ENCODE measurements at regions not wholly inside any gene's neighbourhood (a gene's known extent, or its start where the extent isn't known, plus 50 kb on each side); places are given as distances from the start of the nearest gene placed in this dataset.
A peak's percentile ranks its signal among the peaks of the same experiment; 100 is the strongest.

DNA sequence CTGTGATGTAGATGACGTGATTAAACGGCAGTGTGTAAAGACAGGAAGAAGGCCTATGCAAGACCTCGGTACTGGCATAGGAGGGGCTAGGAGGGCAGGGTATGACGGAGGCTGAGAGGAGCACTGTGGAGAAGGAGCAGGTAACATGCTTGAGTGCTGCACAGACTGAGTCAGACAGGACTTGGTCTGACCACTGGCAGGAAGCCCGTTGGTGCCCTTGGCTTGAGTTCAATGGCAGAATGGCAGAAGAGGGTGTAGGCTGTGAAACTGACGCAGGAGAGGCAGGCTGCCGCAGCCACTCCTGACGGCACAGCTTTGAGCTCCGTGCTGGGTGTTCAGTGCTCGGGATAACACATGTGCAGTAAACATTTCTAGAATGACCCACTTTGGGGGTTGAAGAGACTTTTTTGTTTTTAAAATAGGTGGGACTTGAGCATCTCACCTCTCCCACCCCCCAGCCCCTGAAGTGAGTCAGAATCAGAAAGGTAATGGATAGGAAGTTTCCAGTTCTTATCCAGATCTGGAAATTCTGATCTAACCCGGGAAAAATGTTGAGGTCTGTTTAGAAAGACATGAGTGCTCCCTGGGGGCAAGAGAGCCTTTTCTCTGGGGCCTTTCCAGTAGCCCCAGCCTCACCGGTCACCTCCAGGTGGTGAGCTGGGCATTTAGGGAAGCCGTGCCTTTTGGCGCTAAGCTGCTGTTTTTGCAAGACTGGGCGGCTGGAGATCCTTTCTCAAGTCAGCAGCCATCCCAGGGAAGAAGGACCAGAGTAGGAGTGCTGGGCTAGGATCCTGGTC is 126.4 kb downstream of the RPLP1 start:
- peaks cover 11 to 35% of the 10 kb centered on the region in 2 donors for H3K4me1 Mint-ChIP-seq
- peaks cover 0 to 10% (median 5%) of the 10 kb centered on the region in 3 donors for H3K27me3 Mint-ChIP-seq (ENCODE audit: low read depth in 3 of 3)
- peak; percentile 9 to 36 (median 28) for DNase-seq
- H3K4me3 Mint-ChIP-seq: no peak overlapping the region
- H3K36me3 Mint-ChIP-seq: no peaks in the 10 kb centered on the region
- H3K27ac Mint-ChIP-seq: peak overlapping the region in 1 of 6 donors; percentile 8
- H3K9me3 Mint-ChIP-seq: no peaks in the 10 kb centered on the region

DNA sequence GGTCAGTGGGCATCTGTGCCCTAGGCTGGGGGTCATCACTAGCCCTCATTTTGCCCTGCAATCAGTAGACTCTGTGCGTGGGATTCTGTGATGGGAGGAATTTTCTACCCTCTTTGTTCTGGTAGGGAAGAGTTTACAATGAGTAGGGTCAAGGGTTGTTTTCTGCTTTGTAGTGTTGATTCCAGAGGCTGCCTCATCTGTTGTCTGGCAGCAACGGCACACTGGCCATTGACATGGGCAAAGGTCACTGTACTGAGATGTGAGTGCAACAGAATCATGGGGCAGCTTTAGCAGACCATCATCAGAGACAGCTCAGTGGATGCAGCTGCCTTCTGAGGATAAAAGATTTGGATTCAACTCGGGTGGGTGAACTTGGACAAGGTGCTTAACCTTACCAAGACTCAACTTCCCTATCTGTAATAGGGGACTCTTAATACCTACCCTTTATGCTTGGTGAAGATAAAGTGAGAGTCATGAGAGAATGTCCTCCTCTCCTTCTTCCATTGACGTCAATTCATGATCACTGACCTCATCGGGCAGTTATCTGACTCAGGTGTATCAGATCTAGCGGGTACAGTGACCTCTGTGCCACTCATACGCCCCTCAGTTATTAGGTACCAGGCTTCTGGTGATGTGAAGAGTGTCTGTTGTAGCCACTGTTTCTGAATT is 127.5 kb downstream of the RPLP1 start:
- no peak overlapping the region for H3K4me3 Mint-ChIP-seq
- no peaks in the 10 kb centered on the region for H3K36me3 Mint-ChIP-seq
- no peaks in the 10 kb centered on the region for H3K9me3 Mint-ChIP-seq
- H3K27ac Mint-ChIP-seq: no peak overlapping the region
- H3K4me1 Mint-ChIP-seq: peaks cover 11 to 32% of the 10 kb centered on the region in 2 donors
- H3K27me3 Mint-ChIP-seq (ENCODE audit: low read depth in 3 of 3): peaks cover 0 to 8% (median 5%) of the 10 kb centered on the region in 3 donors
- no peak for DNase-seq

DNA sequence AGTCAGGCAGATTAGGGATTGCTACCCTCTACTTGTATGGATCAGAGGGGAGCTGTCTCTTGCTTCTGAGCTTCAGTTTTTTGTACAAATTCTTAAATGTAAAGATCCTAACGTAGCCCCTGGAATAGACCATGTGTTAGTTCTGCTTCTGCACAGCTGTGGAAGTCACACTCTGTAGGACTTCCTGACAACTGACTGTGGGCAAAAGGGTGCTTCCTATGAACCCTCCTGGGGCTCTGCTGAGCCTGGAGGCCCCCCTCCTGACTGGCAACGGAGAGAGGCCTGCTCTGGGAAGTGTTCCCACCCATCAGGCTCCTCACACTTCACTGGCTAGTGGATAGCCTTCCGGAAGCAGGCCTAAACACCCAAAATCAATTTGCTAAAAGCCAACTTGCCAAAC is 131.0 kb downstream of the RPLP1 start:
- no peak overlapping the region for H3K27ac Mint-ChIP-seq
- no peak for DNase-seq
- no peaks in the 10 kb centered on the region for H3K36me3 Mint-ChIP-seq
- H3K27me3 Mint-ChIP-seq (ENCODE audit: low read depth in 3 of 3): peaks cover 0 to 6% (median 2%) of the 10 kb centered on the region in 3 donors
- no peaks in the 10 kb centered on the region for H3K9me3 Mint-ChIP-seq
- H3K4me3 Mint-ChIP-seq: no peak overlapping the region
- peaks cover 5 to 15% of the 10 kb centered on the region in 2 donors for H3K4me1 Mint-ChIP-seq

DNA sequence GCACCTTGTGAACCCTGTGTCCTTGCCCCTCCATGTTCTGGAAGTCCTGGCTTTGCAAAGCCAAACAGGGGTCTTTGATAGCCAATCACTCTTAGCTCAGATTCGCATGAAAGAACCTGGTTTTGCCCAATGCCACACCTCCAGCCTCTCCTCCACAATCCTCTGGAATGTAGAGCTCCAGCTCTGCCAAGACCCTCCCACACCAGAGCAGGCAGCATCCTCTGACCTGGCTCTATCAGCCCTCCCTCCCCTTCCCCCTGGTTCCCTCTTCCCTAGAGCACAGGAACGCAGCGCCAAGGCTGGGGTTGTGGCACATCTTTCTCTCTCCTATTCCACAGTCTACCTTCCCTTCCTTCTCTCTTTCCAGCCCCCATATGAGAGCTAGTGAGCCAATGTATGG is 133.3 kb downstream of the RPLP1 start:
- no peaks in the 10 kb centered on the region for H3K36me3 Mint-ChIP-seq
- no peak overlapping the region for H3K27ac Mint-ChIP-seq
- DNase-seq: no peak
- H3K4me1 Mint-ChIP-seq: peaks cover 5 to 11% of the 10 kb centered on the region in 2 donors
- H3K9me3 Mint-ChIP-seq: no peaks in the 10 kb centered on the region
- H3K27me3 Mint-ChIP-seq (ENCODE audit: low read depth in 3 of 3): peaks cover 0 to 3% (median 2%) of the 10 kb centered on the region in 3 donors
- H3K4me3 Mint-ChIP-seq: no peak overlapping the region

DNA sequence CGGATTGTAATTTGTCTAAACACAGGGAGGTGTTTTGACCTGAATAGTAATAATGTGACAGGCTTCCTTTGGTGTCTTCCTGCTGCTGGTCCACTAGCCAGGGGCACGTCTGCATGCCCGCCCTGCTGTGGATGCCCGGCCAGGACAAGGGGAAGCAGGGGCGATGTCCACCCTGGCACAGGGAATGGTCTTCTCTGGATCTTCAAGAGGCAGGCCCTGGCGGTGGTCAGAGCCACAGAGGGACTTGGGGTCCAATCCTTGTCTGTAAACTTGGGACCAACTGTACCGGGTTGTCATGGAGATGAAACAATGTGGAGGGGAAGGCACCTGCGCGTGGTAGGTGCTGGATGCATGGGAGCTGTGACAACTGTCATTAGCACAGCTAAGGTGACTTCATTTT is 134.1 kb downstream of the RPLP1 start:
- H3K4me1 Mint-ChIP-seq: peaks cover 5 to 11% of the 10 kb centered on the region in 2 donors
- H3K4me3 Mint-ChIP-seq: no peak overlapping the region
- peaks cover 0 to 3% (median 2%) of the 10 kb centered on the region in 3 donors for H3K27me3 Mint-ChIP-seq (ENCODE audit: low read depth in 3 of 3)
- no peak overlapping the region for H3K27ac Mint-ChIP-seq
- no peaks in the 10 kb centered on the region for H3K36me3 Mint-ChIP-seq
- DNase-seq: no peak
- no peaks in the 10 kb centered on the region for H3K9me3 Mint-ChIP-seq

DNA sequence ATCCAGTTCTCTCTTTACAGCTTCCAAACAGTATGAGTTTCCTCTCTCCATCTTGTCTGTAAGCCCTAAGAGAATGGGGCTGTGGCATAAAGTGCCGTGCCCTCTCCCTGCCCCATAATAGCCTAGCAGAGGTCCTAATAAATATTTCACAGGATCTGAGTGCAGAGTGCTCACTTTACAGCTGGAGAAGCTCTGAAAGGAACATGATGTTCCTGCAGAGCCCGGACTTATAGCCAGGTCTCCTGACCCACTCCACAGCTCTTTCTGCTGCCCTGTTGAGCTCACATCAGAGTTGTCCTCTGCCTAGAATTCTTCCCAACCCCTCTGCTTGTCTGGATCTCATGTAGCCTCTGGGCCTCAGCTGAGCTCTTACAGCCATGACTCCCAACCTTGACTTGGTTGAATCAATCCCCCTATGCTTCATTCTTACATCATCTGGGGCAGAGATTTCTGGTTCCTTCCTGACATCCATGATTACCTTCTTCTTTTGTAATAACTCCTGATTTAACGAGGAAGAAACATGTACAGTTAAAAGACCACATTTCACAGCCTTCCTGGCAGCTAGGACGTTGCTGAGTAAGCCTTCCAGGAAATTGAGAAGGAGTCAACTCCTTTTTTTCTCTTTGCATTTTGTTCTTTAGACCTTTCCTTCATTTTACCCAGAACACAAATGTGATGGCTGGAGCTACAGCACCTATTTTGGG is 135.3 kb downstream of the RPLP1 start:
- no peak for DNase-seq
- Mint-ChIP-seq H3K27ac (no peak overlapping the region), H3K36me3 (no peaks in the 10 kb centered on the region), H3K9me3 (no peaks in the 10 kb centered on the region), H3K27me3 (ENCODE audit: low read depth in 3 of 3) (peaks cover 1 to 3% (median 2%) of the 10 kb centered on the region in 3 donors), H3K4me3 (no peak overlapping the region), H3K4me1 (peaks cover 5 to 11% of the 10 kb centered on the region in 2 donors)

DNA sequence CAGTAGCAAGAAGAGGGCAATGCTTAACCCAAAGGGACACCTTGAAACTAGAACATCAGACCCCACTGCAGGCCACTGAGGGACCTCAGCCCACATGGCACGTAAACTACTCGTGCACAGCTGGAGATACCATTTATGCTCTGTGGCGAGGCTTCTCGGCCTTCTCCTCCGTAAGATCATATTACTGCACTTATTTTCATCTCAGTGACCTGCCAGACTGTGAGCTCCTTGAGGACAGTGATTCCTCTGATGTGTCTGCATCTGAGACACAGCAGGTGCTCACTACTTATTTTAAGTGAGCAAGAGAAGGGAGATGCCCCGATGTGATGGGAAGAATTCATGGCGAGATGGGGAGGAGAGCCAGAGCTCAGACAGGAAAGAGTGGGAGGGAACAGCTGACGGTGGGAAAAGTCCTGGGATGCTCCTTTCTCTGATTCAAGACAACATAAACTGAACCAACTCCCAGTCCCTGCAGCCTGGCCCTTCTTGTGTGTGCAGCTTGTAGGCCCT is 137.6 kb downstream of the RPLP1 start:
- Mint-ChIP-seq H3K9me3 (peaks cover 0 to 1% (median 0%) of the 10 kb centered on the region in 6 donors), H3K27me3 (ENCODE audit: low read depth in 3 of 3) (peaks cover 2 to 8% (median 5%) of the 10 kb centered on the region in 3 donors), H3K4me1 (peaks cover 5 to 9% of the 10 kb centered on the region in 2 donors), H3K27ac (no peak overlapping the region), H3K4me3 (no peak overlapping the region), H3K36me3 (no peaks in the 10 kb centered on the region)
- no peak for DNase-seq

DNA sequence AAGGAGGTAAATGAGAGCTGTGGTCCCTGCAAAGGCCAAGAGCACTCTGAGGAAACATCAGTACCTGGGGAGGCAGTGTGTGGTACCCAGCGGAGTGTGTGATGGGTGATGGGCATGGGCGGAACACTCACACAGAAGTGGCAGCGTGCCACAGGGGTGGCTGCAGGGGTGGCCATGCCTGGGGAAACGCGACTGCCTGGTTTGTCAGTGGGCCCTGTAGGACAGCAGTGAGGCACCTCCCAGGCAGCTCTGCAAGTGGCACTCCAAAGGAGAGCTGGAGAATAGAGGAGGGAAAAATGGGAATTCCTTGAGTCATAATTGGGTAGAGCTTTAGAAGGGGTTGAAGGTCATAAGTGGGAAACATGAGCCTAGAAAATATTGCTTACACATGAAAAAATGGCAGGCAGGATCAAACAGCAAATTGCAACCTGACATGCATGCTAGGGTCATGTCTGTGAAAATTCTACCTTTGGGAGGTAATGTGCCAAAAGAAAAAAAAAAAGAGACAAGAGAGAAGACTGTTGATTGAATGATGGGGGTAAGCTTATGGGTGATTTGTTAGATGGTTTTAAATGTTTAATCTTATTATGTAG is 138.4 kb downstream of the RPLP1 start:
- Mint-ChIP-seq H3K4me3 (no peak overlapping the region), H3K27ac (no peak overlapping the region), H3K9me3 (peaks cover 0 to 1% (median 0%) of the 10 kb centered on the region in 6 donors), H3K27me3 (ENCODE audit: low read depth in 3 of 3) (peaks cover 3 to 10% (median 4%) of the 10 kb centered on the region in 3 donors), H3K4me1 (peaks cover 5 to 11% of the 10 kb centered on the region in 2 donors), H3K36me3 (no peaks in the 10 kb centered on the region)
- DNase-seq: no peak

DNA sequence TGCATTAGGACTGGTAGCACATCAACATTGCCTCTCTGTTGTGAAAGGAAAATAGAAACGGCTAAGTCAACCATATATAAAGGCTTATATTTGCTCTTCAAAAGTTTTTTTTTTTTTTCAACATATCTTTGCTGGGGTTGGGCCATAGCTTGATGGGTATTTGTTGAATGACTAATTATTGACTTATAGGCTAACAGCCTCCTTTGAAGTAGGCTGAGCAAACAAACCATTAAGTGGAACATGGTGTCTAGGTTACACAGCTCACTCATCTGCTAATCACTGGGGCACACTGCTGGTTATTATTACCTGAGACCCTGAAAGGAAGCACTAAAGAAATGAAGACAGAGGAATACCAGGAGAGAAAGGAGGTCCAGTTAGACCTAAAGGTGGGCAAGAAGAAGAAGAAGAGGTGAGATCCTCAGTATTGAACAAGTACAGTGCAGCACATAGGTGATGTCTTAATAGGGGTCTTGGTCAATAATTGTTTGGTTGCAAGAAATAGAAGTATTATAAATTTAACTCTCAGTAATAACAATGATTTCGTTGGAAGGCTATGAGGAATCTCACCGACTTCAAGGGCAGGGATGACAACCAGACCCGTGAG is 139.4 kb downstream of the RPLP1 start:
- H3K4me3 Mint-ChIP-seq: no peak overlapping the region
- no peaks in the 10 kb centered on the region for H3K36me3 Mint-ChIP-seq
- peaks cover 6 to 11% (median 7%) of the 10 kb centered on the region in 3 donors for H3K27me3 Mint-ChIP-seq (ENCODE audit: low read depth in 3 of 3)
- no peak for DNase-seq
- H3K4me1 Mint-ChIP-seq: peaks cover 5 to 11% of the 10 kb centered on the region in 2 donors
- H3K9me3 Mint-ChIP-seq: peaks cover 0 to 1% (median 0%) of the 10 kb centered on the region in 6 donors
- H3K27ac Mint-ChIP-seq: no peak overlapping the region

DNA sequence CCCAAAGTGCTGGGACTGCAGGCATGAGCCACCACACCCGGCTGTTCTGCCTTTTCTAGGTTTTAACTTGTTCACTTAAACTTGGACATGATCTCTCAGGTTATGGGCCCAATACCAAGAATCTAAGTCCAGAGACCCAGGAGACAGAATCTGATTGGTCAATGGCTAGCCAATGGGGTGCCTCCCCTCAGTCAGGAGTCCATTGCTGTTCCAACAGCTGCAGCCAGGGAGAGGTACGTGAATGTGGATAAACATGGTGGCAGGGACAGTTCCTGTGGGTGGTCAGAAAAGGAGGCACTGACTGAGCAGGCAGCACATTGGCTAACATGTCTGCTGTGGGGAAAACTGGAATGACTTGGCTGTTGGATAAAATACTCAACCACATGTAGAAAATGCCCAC is 140.3 kb downstream of the RPLP1 start:
- no peak for DNase-seq
- Mint-ChIP-seq H3K4me3 (no peak overlapping the region), H3K36me3 (no peaks in the 10 kb centered on the region), H3K9me3 (peaks cover 0 to 1% (median 0%) of the 10 kb centered on the region in 6 donors), H3K27ac (no peak overlapping the region), H3K4me1 (peaks cover 5 to 11% of the 10 kb centered on the region in 2 donors), H3K27me3 (ENCODE audit: low read depth in 3 of 3) (peaks cover 6 to 16% (median 7%) of the 10 kb centered on the region in 3 donors)

DNA sequence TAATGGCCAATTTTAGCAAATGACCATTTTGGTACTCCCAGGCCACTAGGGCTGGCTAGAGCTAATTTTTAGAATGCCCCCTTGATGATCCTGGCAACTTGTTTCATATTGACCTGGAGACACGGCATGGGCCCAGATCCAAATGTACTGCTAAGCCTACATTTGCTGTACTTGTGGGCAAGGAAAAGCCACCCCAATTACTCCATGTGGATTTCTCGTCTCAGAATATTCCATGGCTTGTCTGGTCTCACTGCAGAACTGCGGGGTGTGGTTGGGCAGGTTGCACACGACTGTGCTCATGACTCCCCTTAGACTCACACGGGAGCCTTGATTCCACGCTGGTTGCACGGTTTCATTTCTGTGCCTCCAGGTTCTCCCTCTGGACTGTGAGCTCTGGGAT is 140.9 kb downstream of the RPLP1 start:
- H3K27me3 Mint-ChIP-seq (ENCODE audit: low read depth in 3 of 3): peaks cover 6 to 16% (median 7%) of the 10 kb centered on the region in 3 donors
- peaks cover 0 to 1% (median 0%) of the 10 kb centered on the region in 6 donors for H3K9me3 Mint-ChIP-seq
- no peak overlapping the region for H3K4me3 Mint-ChIP-seq
- H3K4me1 Mint-ChIP-seq: peaks cover 5 to 11% of the 10 kb centered on the region in 2 donors
- H3K36me3 Mint-ChIP-seq: no peaks in the 10 kb centered on the region
- DNase-seq: no peak
- no peak overlapping the region for H3K27ac Mint-ChIP-seq

DNA sequence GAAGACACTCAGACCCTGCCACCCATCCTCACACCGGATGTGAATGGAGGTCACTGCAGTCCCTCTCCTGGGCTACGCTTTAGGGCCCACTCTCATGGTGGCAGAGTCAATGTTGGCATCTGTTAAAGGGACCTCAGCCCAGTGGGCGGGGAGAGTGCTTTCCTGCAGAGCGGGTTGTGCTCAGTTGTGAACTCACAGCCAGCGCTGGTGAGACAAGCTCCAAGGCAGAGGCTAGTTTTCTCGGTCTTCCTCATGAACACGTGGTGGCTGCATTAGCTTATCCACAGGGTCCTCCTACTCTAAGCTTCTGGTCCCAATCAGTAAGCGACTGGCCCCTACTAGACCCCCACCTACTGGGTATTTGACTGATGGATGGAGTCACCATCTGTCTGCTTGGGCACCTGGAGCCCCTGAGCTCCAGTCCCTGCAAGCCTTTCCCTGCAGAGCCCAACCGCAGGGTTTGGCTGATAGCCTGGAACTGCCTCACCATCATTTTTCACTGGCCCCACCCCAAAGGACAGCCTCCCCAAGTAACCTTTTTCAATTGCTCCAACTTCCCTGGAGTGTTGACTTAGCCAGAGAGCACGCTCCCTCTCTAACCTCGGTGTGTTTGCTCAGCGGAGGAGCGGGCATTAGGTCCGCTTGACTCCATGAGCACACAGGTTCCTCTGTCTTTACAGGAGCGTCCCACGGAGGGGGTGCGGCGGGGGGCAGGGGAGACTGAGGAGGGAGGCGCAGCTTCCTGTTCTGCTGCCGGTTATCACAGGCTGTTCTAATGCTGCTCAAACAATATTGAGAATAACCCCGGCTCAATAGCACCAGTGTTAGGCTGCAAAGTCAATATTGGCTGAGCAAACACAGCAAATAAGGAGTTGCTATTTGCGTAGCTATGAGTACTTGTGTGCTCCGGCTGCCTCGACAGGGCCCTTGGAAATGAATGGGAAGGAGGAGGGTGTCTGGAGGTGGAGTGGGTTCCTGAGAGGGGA is 141.7 kb downstream of the RPLP1 start:
- H3K27ac Mint-ChIP-seq: no peak overlapping the region
- peaks cover 5 to 11% of the 10 kb centered on the region in 2 donors for H3K4me1 Mint-ChIP-seq
- peaks cover 0 to 1% (median 0%) of the 10 kb centered on the region in 6 donors for H3K9me3 Mint-ChIP-seq
- peaks cover 10 to 17% (median 12%) of the 10 kb centered on the region in 3 donors for H3K27me3 Mint-ChIP-seq (ENCODE audit: low read depth in 3 of 3)
- no peaks in the 10 kb centered on the region for H3K36me3 Mint-ChIP-seq
- H3K4me3 Mint-ChIP-seq: no peak overlapping the region
- no peak for DNase-seq

All from immature natural killer cell (primary cell).